DMS114 treated with DMSO at 0.1 percent for 48 hours (cell line): ENCODE measurements at regions not wholly inside any gene's neighbourhood (a gene's known extent, or its start where the extent isn't known, plus 50 kb on each side); places are given as distances from the start of the nearest gene placed in this dataset.
"Not testable (repeated sequence)": the region's sequence is repeated elsewhere in the genome, so short reads cannot be mapped to it uniquely, and the experiment has no call there.

Source experiments
- DNase-seq: peaks from one replicate; lab custom pipeline; 2025; ENCODE audit not compliant: unreplicated experiment; lab: John Stamatoyannopoulos, UW

DNA sequence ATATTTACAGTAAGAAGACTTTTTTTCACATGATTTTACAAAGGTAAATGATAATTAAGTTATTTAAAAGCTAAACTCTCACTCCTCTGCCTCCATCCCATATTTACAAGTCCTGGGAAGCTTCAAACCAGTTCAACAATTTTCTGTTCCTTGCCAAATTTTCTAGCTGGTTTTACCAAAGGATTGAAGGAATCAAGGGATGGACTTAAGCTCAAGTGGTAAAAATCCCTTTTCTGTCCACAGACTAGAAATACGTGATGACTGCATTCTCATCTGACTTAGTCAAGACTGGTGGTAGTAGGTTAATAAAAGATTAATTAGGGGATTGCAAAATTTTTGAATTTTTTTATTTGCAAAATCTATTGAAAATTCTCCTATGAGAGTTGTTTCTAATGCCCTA is 297.3 kb downstream of the MTX2 start:
- DNase-seq: no peak

DNA sequence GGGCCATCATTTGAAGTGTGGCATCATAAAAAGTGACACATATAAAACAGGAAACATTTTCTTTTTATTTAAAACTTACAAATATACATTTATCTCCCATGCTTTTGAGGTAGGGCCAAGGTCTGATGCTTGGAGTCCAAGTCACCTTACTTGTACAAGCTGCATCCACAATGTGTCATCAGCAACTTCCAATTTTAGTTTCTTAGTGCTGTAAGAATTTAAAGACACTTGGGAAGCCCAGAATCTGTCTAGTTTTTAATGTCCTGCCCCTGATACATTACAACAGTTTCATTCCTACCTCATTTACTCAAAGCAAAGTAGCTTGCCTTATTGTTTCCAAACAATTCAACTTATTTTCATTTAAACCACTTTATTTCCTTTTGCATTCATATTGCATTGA is 297.7 kb downstream of the MTX2 start:
- no peak for DNase-seq

DNA sequence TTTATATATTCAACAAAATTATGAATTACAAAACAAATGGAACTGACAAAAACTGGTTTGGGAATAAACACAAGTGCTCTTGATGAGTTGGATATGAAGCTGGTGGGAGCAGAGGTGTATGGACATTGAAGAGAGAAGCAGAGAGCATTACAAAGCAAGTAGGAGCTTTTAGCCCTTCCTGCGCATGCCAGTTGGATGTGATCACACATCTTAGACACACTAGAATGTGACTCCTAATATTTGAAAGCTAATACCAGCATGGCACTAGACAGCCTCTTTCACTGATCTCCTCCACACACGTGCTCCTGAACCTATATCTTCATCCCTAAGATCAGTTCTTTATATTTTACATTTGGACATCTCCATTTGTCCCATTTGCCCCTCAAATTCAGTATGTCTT is 298.1 kb downstream of the MTX2 start:
- no peak for DNase-seq

DNA sequence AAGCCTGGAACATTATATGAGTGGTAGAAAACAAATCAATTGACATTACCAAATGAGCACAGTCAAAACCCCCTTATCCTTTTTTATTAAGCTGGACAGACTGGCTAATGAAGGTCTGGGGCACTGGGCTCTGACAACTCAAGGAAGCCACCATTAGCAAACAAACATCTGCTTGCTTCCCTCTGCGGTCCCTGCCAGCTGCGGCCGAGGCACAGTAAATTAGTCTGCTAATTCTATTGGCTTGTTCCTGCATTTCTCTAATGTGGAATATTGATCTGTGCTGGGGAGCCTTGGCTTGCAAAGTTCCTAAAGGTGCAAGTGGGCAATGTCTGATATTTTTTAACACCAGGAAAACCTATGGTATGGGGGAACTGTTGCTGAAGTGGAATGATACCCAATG is 300.3 kb downstream of the MTX2 start:
- DNase-seq: no peak

DNA sequence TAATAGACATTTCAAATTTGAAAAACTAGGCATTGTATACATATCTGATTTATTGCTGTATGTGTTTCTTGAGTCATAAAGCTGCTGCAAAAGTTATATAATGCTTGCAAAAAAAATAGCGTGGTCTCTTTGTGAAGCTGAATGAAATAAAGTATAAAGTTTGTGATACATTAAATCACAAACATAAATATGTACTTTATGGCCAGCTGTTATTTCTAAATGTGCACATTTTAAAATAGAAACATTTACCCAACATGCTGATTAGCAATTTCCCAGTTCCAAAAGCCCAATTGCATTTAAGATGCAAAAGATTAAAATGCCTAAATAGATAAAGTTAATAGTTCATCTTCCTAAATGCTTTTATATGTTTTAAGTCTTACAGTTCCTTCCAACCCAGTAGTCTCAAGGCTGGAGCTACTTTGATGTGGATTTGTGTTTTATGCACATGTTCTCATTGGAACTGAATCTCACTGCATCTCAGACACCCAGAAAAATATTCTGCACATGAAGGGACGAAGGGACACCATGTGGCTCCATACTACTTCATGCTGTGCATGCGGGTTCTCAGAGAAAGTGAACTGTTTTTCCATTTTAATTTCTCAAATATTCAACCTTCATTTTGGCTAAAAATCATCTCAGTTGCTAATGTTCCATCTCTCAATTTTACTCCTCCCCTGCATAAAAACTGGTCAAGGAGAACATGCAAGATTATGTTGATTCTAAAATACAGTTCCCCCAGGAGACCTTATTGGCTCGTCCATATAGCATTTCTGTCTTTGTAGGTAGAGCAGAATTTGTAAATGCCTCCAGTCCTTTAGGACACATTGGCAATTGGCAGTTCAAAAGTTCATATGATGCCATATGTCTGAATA is 304.6 kb downstream of the MTX2 start:
- no peak for DNase-seq

DNA sequence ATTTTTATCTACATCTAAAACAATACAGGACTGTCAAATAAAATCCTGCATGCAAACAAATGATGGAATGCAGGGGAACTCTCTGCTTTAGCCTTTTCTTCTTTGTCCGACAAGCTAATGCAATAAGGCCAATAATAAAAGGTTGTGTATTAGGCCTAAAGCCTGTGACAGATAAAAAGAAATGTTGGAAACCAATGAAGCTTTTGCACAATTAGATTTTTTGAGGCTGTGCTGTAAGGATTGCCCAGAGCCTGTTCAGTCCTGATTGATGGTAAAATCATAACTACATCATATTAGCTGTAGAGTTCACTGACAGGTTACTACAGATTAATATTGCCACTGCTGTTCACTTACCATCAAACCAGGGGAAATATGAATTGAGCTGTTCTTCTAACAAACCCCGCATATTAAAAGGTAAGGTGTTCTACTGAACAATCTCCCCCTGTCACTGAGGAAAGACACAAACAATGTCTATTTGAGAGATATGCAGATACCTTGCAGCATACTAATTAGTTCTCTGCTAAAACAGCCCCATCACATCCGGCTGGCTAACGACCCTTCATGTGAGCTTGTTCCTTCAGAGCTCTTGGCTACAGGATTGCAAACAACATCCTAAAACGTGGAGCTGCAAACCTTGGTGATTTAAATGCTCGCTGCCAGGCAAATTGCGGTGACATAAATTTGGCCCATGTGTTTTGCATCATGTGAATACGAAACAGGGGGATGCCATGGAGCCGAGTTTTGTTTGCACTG is 305.4 kb downstream of the MTX2 start:
- no peak for DNase-seq

DNA sequence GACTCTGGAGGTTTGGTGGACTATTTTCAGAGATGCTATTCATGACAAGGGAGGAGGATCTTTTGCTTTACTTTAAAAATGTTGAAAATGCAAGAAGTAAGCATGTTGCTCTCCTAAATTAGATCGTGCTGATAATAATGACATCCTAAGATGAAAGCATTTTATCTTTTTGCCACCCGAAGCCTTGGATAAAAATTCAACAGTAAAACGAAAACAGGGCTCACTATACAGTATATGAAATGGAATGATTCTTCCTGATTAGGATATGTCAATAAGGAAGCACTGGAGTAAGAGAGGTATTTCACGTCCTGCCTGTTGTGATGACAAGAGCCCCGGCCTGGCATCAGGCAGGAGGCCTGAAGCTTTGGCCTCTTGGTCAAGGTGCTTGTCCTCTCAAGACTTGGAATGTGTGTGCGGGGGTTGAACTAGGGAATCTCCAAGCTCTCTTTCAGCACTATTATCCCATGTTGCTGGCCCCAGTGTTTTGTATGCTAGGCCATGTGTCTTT is 306.0 kb downstream of the MTX2 start:
- DNase-seq: no peak

DNA sequence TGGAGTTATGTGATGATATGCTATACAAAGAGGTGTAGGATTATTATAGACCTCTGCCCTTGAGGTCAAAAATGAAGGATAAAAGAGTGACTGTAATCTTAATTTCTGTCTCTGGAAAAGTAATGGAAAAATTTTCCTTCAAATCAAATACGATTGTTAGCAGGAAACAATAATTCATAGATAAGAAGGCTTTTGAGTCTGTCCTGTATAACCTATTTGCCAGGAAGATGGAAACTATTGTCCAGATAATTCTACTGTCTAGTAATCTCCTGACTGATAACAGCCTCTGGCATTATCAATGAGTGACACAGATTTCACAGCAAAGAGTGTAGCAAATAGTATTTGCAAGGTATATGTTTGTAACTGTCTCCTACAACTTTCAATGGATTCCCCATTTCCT is 307.8 kb downstream of the MTX2 start:
- DNase-seq: no peak

DNA sequence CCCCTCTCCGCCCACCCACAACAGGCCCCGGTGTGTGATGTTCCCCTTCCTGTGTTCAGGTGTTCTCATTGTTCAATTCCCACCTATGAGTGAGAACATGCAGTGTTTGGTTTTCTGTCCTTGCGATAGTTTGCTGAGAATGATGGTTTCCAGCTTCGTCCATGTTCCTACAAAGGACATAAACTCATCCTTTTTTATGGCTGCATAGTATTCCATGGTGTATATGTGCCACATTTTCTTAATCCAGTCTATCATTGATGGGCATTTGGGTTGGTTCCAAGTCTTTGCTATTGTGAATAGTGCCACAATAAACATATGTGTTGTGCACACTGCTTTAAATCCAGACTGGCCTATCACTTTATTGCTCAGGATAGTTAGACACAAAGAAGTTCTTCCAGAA is 309.1 kb downstream of the MTX2 start:
- DNase-seq: not testable (repeated sequence)

DNA sequence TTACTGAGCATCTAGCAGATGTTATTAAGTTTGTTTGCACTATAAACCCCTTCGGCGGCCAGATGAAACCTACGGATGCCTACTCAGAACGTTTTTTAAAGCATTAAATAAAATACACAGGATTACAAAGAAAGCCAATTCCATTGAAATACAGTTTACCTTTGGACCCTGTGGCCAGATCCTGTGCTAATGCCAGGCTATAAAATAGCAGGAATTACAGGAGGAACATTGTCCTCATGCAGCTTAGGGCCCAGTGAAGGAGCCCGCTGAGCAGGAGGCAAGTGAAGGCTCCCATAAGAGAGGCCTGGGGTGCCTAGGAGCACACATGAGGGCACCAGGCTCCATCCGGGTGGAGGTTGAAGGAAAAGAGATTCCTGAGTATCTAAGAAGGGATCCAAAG is 310.4 kb downstream of the MTX2 start:
- DNase-seq: no peak

DNA sequence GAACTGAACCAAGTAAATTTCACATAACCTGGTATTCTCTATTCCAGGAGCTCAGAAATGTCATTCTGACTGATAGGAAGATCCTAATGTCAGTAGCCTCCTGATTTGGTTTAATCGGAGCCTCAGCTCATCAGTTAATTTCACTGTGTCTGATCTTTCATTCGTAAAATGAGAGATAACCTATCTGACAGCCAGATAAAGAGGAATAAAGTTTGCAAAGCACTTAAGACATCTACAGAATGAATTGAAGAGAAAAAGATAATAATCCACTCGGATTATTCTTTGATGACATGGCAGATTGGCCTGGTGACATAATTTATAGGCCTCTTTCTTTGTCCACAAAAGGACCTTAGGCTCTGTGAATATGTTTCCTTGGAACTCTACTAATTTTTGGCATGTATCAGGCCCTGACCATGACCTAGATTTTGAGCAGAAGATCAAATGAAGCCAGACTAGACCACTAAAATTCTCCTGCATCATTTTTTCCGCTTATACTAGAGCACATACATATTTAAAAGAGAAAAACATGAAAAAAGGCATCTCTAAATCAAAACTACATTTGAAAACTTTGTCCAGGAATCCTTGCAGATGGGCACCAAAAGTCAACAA is 312.4 kb downstream of the MTX2 start:
- DNase-seq: no peak

DNA sequence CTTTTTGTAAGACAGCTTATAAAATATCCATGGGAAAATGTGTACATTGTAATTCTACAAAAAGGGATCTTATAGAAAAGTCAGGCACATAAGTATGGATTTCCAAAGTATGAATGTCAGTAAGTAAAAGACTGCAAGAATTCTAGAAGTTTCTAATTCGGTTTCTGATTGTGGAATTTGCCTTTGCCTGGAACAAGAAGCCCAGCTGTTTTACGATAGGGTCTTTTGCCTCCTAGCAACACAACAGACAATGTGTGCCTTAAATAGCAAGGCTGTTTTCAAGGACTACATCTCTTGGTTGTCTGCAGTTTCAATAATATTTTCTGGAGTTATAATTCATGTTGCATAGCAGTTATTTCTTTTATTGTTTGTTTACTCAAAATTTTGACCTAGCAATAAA is 312.9 kb downstream of the MTX2 start:
- no peak for DNase-seq

DNA sequence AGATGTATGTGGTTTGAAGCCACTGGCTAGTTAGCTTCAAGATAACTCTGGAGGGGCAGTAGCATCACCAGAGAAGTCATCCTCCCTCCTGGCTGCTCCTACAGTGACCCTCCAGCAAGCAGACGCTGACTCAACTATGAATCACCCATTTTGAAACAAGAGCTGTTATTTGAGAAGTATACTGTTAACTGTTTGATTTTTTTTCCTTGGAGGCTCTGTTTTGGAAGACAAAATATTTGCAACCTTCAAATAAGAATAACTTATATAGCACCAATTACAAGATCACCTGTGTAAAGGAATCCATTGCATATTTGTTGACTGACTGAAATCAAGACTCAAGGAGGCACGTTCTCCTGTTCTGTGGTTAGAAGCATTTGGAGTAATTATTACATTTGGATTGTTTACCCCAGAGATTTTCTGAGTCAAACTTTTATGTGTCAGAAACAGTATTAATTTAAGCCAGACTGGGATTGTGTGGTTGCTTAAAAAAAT is 313.8 kb downstream of the MTX2 start:
- DNase-seq: no peak

DNA sequence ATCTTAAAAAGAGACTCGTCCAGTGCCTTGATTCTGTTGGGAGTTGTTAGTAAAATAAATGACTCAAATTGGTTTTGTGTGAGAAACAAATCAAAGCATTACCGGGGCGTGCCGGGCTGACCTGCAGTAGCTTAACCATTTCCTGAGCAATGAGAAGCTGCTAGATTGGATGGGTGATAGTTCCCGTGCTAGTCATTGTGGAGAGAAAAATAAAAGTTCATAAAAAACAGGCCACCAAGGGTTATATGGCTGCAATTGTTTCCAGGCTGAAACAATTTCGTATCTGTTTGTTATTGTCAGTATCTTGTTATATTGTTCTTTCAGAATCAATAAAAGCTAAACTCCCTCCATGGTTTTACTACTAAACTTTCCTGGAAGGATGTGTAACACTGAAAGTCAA is 314.4 kb downstream of the MTX2 start:
- no peak for DNase-seq

DNA sequence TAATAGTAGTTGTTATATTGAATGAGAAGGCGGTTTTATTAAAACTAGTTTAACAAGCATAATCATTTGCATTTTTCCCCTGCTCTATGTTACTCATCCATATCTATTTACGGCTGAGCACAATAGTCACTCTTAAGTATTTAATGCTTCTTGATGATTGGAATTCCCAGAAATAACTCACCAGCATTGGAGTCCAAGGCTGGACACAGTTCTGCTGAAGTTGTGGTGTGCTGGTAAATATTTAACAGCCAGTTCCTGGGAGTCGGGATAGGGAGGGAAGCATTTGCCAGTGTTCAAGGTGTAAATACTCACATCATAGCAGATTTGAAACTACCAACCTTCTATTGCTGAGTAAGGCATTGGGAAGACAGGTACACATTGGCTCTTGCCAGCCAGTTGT is 315.1 kb downstream of the MTX2 start:
- no peak for DNase-seq

DNA sequence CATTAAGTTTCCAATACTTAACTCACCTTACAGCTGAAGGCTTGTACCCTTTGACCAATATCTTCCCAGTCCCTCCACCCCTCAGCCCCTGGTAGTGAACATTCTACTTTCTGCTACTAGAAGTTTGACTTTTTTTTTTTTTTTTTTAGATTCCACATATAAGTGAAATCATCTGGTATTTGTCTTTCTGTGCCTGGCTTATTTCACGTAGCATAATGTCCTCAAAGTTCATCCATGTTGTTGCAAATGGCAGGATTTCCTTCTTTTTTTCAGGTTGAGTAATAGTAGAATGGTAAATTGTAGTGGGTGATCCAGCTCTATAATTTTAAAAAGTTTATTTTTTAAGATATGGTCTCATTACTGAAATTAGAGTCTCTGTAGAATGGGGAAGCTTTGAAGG is 316.0 kb downstream of the MTX2 start:
- no peak for DNase-seq

DNA sequence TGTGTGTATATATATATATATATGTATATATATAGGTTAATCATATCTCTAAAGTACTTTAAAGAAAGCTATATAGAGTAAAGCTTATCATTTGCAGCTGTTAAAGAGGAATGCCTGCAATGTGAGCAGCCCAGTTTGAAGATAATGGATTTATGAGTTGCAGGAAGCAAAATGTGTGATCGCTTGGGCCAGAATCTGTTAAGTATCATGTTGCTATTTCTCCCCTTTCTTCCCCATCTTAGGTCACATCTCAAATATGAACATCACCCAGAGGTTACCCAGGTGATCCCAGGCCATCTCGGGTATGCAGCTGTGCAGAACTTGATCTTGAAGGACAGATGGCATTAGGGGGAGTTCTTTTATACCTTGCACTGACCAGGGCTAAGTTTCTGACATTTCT is 316.5 kb downstream of the MTX2 start:
- DNase-seq: no peak

DNA sequence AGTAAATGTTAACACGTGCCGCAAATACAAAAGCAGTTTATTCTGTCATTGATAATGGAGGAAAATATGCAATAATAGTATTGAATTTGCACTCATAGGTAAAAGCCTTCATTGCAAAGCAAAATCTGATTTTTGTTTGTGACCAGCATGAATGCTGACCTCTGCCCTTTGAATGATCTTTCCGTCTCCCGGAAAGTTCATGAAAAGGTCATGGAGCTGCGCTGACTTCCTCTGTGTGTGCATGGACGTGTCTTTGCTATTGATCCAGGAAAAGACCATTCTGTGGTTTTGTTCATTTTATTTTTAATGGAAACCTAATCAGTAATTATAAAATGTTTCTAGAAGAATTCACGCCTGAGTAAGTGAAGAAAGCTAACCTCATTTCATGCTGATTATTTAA is 320.0 kb downstream of the MTX2 start:
- DNase-seq: no peak

DNA sequence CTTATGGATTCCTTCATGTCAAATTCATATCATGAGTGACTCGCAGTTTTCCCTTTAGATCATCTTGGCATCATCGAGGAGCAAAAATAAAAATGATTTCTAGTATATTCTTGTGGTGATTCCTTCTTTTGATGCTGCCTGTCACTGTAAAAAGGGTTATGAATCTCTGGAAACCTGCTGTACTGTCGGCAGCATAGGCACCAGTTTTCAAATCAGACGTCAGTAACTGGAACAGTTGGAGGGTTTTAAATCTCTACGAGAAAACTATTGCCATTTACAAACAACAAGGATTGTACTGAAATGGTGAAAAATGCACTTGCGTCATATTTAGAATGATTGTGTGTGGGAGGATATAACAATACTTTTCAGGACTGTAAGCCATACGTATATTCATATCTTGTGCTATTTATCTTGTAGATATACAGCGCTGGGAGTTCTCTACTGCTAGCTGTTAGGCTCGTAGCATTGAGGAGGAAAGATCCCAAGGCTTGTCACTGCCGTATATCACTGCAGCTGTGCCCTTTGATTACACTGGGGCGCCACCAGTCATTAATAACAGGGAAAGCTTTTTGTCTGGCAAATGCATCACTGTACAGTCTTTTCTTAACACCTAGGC is 320.7 kb downstream of the MTX2 start:
- DNase-seq: no peak

DNA sequence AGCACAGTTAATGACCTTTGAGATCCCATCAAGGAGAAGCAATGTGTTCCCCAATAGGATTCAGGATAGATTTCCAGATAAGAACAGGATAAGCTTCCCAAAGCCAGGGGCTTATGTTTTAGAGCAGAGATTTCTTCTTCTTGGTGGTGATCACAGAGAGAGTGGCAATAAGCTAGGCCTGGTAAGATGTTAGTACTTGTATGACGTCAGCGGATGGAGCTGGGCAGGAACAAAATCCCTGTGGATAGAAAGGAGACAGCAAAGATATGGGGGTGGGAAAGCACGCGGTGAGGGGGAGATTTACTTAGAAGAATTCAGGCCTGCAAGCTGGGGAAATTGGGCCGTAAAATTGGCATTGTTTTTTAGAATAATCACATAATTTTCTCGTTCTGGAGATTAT is 323.0 kb downstream of the MTX2 start:
- DNase-seq: no peak

DNA sequence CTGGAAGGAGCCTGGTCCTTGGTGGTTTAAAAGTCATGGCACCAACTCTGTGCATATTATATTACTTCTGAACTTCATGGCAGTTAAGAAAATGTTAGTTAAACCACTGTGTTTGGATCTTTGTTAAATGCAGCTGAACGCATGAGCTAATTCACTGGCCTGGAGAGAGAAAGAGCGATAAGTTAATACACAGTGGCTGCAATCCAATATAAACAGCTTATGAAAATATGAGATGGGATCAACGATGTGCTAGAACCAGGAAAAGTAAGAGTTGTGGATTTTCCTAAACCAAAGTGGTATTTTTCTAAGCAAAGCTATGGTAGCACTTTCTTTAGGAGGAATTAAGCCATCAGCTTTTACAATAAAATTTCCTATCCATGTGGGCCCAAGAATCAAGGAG is 326.7 kb downstream of the MTX2 start:
- DNase-seq: no peak
